ENCODE measurements at regions not wholly inside any gene's neighbourhood (a gene's known extent, or its start where the extent isn't known, plus 50 kb on each side); places are given as distances from the start of the nearest gene placed in this dataset.

DNA sequence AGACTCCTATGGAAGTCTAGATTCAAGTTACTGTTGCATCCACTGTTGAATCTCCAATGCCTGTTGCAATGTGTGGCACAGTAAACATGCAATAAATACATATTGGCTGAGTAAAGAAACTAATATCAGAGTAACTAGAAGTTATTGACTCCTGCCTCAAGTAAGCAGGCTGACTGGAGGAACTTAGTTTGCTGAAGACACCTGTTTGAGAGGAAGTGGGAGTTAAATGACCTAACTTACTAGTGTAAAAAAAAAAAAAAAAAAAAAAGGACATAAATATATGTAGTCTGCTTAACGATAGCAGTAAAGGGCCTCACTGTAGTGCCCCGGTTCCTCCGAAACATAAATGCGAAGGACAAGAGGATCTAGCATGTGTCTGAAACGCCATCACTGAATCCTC, 249.8 kb upstream of the PRDM1 start:
- DNase-seq (no peak), ATAC-seq (no peak)
- Histone ChIP-seq H3K27ac (ENCODE audit: low read length) (no peak overlapping the region), H3K9me3 (ENCODE audit: control insufficient read depth, insufficient read depth, low read length) (no peaks in the 10 kb centered on the region), H3K4me3 (ENCODE audit: low read length) (no peak overlapping the region), H3K27me3 (ENCODE audit: control insufficient read depth, insufficient read depth, low read length) (no peaks in the 10 kb centered on the region), H3K4me1 (ENCODE audit: control insufficient read depth, insufficient read depth, low read length) (no peaks in the 10 kb centered on the region), H3K36me3 (ENCODE audit: control insufficient read depth, insufficient read depth, low read length) (no peaks in the 10 kb centered on the region)
- intact Hi-C loops (cut with micrococcal nuclease) = no loop called here
- 90% methylated on average over 4 of the region's 5 CpGs for WGBS (ENCODE audit: insufficient coverage)
- Mint-ChIP-seq H3K36me3 (no peaks in the 10 kb centered on the region), H3K4me1 (no peaks in the 10 kb centered on the region), H3K4me3 (no peak overlapping the region), H3K27ac (no peak overlapping the region), H3K9me3 (no peaks in the 10 kb centered on the region), H3K27me3 (ENCODE audit: low read depth in 2 of 2) (no peaks in the 10 kb centered on the region)
- TF ChIP-seq, protein P1, sequence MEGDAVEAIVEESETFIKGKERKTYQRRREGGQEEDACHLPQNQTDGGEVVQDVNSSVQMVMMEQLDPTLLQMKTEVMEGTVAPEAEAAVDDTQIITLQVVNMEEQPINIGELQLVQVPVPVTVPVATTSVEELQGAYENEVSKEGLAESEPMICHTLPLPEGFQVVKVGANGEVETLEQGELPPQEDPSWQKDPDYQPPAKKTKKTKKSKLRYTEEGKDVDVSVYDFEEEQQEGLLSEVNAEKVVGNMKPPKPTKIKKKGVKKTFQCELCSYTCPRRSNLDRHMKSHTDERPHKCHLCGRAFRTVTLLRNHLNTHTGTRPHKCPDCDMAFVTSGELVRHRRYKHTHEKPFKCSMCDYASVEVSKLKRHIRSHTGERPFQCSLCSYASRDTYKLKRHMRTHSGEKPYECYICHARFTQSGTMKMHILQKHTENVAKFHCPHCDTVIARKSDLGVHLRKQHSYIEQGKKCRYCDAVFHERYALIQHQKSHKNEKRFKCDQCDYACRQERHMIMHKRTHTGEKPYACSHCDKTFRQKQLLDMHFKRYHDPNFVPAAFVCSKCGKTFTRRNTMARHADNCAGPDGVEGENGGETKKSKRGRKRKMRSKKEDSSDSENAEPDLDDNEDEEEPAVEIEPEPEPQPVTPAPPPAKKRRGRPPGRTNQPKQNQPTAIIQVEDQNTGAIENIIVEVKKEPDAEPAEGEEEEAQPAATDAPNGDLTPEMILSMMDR (IDR thresholded peaks at IDR 0.05) = no peak

GRCh38 chr6:105835373-105835772, 250.8 kb upstream of the PRDM1 start:
- Mint-ChIP-seq H3K9me3 (no peaks in the 10 kb centered on the region), H3K36me3 (no peaks in the 10 kb centered on the region), H3K27me3 (ENCODE audit: low read depth in 2 of 2) (peaks cover 0 to 2% of the 10 kb centered on the region in 2 donors), H3K4me3 (no peak overlapping the region), H3K27ac (no peak overlapping the region), H3K4me1 (no peaks in the 10 kb centered on the region)
- Histone ChIP-seq H3K4me1 (ENCODE audit: control insufficient read depth, insufficient read depth, low read length) (no peaks in the 10 kb centered on the region), H3K27ac (ENCODE audit: low read length) (no peak overlapping the region), H3K27me3 (ENCODE audit: control insufficient read depth, insufficient read depth, low read length) (no peaks in the 10 kb centered on the region), H3K4me3 (ENCODE audit: low read length) (no peak overlapping the region), H3K36me3 (ENCODE audit: control insufficient read depth, insufficient read depth, low read length) (no peaks in the 10 kb centered on the region), H3K9me3 (ENCODE audit: control insufficient read depth, insufficient read depth, low read length) (no peaks in the 10 kb centered on the region)
- peak in 1 of 2 donors; percentile 45 for DNase-seq
- no peak for ATAC-seq
- intact Hi-C loops (cut with micrococcal nuclease) = no loop called here
- TF ChIP-seq, protein P1 (IDR thresholded peaks at IDR 0.05) = peak; percentile 14
- WGBS (ENCODE audit: insufficient coverage) = 60% methylated on average over 3 of the region's 6 CpGs

GRCh38 chr6:105833959-105834947, 251.9 kb upstream of the PRDM1 start:
- Histone ChIP-seq H3K4me3 (ENCODE audit: low read length) (no peak overlapping the region), H3K4me1 (ENCODE audit: control insufficient read depth, insufficient read depth, low read length) (no peaks in the 10 kb centered on the region), H3K27ac (ENCODE audit: low read length) (no peak overlapping the region), H3K36me3 (ENCODE audit: control insufficient read depth, insufficient read depth, low read length) (no peaks in the 10 kb centered on the region), H3K9me3 (ENCODE audit: control insufficient read depth, insufficient read depth, low read length) (no peaks in the 10 kb centered on the region), H3K27me3 (ENCODE audit: control insufficient read depth, insufficient read depth, low read length) (no peaks in the 10 kb centered on the region)
- Mint-ChIP-seq H3K4me1 (no peaks in the 10 kb centered on the region), H3K36me3 (no peaks in the 10 kb centered on the region), H3K4me3 (no peak overlapping the region), H3K27ac (no peak overlapping the region), H3K9me3 (no peaks in the 10 kb centered on the region), H3K27me3 (ENCODE audit: low read depth in 2 of 2) (peaks cover 0 to 2% of the 10 kb centered on the region in 2 donors)
- WGBS (ENCODE audit: insufficient coverage) = 68% methylated on average over 6 of the region's 7 CpGs
- no peak for ATAC-seq
- intact Hi-C loops (cut with micrococcal nuclease) = no loop called here
- DNase-seq = no peak
- TF ChIP-seq, protein P1 (IDR thresholded peaks at IDR 0.05) = no peak

All from natural killer cell (primary cell).